Activated T-helper 17 cell treated with anti-CD3 and anti-CD28 coated beads, Interleukin-2, amount 50 U/mL, for 72 hours (primary cell): ENCODE measurements at regions not wholly inside any gene's neighbourhood (a gene's known extent, or its start where the extent isn't known, plus 50 kb on each side); places are given as distances from the start of the nearest gene placed in this dataset.

ENCODE experiments used
- ATAC-seq: fragments of 150-1000 bp; cut with Tn5 transposase; replicated peaks from 2 replicates; pipeline ENCODE4 v1.10.0; 2021; ENCODE audit warnings: mild to moderate bottlenecking, moderate library complexity
- H3K27ac Mint-ChIP-seq: one replicate; pipeline ENCODE4 v1.8.0; 2022; ENCODE audit warnings: mixed read lengths
- H3K27me3 Mint-ChIP-seq: one replicate; pipeline ENCODE4 v1.8.0; 2022; ENCODE audit warnings: mixed read lengths
- H3K36me3 Mint-ChIP-seq: one replicate; pipeline ENCODE4 v1.8.0; 2022; ENCODE audit warnings: low read depth, mild to moderate bottlenecking, mixed read lengths
- H3K4me1 Mint-ChIP-seq: one replicate; pipeline ENCODE4 v1.8.0; 2022; ENCODE audit warnings: mixed read lengths
- H3K4me3 Mint-ChIP-seq: one replicate; pipeline ENCODE4 v1.8.0; 2022; ENCODE audit warnings: mild to moderate bottlenecking, mixed read lengths
- H3K9me3 Mint-ChIP-seq: one replicate; pipeline ENCODE4 v1.8.0; 2022; ENCODE audit warnings: mixed read lengths

- H3K36me3 Mint-ChIP-seq, result no peaks in the 10 kb centered on the region
- H3K27ac Mint-ChIP-seq, result no peak overlapping the region
- no peak for ATAC-seq
- no peaks in the 10 kb centered on the region for H3K9me3 Mint-ChIP-seq
- H3K27me3 Mint-ChIP-seq, result no peaks in the 10 kb centered on the region
- H3K4me3 Mint-ChIP-seq, result no peak overlapping the region
- H3K4me1 Mint-ChIP-seq, result peaks cover 26% of the 10 kb centered on the region
Observed at GRCh38 chr21:31511258-31511657, 148.2 kb upstream of the SOD1 start.

DNA sequence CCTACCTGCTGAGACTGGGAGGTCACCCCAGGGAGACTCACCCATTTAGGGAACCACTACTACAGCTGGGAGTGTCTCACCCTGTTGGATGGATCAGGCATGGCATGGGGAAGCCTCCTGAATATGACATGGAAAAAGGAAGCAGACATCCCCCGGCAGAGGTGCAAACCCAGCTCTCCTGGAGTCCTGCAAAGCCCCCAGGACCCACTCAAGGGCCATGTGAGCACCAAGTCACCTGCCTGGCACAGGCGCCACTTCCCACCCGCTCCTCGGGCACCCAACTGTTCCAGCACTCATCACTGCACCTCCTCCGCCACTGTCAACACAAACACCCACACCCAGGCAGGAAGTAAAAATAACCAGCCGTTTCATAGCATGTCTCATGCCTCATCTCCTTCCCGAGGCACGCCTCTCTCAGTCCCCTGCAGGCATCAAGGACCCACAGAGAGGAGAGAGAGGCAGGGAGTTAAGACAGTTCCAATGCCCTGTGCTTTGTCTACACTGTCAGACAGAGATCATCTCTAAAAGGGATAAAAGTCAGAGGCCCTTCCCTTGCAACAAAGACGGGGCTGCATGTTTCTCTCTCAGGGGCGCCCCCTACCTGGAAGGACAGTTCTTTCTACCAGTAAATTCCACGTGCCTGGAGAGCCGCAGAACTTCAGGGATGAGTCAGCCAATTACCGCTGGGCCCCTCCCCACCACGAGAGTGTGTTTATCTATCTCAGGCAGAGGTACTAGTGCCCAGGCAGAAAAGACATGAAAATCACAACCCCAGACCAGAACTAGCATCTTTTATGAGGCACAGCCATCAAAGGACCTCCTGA lies 150.1 kb upstream of the SOD1 start:
- Mint-ChIP-seq H3K9me3 (no peaks in the 10 kb centered on the region), H3K27ac (peak overlapping the region; percentile 71), H3K4me1 (peaks cover 36% of the 10 kb centered on the region), H3K4me3 (peak overlapping the region; percentile 54), H3K36me3 (no peaks in the 10 kb centered on the region), H3K27me3 (no peaks in the 10 kb centered on the region)
- peak; percentile 91 for ATAC-seq

DNA sequence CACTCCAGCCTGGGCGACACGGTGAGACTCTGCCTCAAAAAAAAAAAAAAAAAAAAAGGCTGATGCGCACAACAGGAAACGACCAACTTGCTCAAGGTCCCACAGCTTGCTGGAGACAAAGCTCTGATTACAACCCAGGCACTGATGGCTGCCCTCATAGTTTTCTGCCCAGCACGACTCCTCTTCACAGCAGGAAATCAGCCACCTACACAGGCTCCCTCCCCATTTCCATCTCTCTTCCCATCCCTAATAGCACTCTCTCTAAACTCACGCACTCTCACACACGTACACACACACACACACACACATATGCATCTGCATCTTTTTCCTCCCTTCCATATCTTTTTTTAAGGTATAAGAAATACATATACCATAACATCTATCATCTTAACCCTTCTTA lies 153.5 kb upstream of the SOD1 start:
- no peaks in the 10 kb centered on the region for H3K9me3 Mint-ChIP-seq
- H3K36me3 Mint-ChIP-seq, result no peaks in the 10 kb centered on the region
- H3K4me3 Mint-ChIP-seq, result peak overlapping the region; percentile 13
- H3K27ac Mint-ChIP-seq, result no peak overlapping the region
- H3K4me1 Mint-ChIP-seq, result peaks cover 36% of the 10 kb centered on the region
- no peaks in the 10 kb centered on the region for H3K27me3 Mint-ChIP-seq
- ATAC-seq, result no peak

DNA sequence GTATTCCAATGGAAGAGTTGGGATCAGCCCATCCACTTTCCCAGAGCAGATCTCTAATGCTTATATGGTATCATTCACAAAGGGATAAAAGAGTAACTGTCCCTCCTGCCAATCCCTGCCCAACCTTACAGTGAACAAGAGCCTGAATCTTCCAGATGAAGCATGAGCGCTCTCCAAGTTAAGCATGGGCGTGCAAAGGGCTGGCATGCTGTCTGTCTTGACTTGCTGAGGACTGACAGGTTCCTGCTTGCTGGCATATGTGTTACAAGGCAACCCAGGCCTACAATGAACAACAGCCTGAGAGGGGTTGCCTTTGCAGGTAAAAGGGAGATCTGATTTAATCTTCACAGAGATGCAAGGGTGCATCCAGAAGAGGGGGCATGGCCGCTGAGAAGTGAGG lies 155.6 kb upstream of the SOD1 start:
- ATAC-seq, result no peak
- no peaks in the 10 kb centered on the region for H3K27me3 Mint-ChIP-seq

GRCh38 chr21:31503467-31503866 lies 156.0 kb upstream of the SOD1 start:
- ATAC-seq, result no peak
- peaks cover 21% of the 10 kb centered on the region for H3K4me1 Mint-ChIP-seq
- H3K27ac Mint-ChIP-seq, result no peak overlapping the region
- H3K27me3 Mint-ChIP-seq, result no peaks in the 10 kb centered on the region
- H3K9me3 Mint-ChIP-seq, result no peaks in the 10 kb centered on the region
- H3K4me3 Mint-ChIP-seq, result no peak overlapping the region
- H3K36me3 Mint-ChIP-seq, result no peaks in the 10 kb centered on the region

More for the DNA sequence above, 155.6 kb upstream of the SOD1 start:
- no peaks in the 10 kb centered on the region for H3K36me3 Mint-ChIP-seq
- no peak overlapping the region for H3K4me3 Mint-ChIP-seq
- H3K4me1 Mint-ChIP-seq, result peaks cover 22% of the 10 kb centered on the region
- H3K27ac Mint-ChIP-seq, result no peak overlapping the region
- H3K9me3 Mint-ChIP-seq, result no peaks in the 10 kb centered on the region

DNA sequence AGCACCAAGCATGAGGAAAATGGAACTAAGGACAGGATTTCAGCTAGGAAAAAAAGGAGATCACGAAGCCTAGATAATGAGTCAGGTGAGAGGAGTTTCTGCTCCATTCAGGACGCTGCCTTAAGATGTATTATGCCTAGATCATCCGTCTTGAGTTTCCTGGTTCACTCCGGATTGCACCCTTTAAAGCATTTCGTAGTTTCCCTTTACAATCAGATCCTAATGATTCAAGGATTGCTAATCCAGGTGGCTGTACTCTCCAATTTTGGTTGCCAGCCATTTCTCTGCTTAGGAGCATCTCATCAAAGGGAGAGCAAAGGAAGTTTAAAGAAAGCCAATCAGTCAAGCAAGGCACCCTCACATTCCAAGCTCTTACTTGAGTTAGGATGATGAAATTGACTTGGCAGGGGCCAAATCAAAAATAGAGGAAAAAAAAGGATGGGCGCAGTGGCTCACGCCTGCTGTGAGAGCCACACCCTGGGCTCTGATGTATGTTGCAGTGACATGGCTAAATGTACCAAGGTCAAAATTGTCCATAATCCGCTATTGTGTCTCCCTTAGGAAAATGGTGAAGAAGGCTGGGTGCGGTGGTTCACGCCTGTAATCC lies 156.9 kb upstream of the SOD1 start:
- H3K27ac Mint-ChIP-seq, result no peak overlapping the region
- no peaks in the 10 kb centered on the region for H3K27me3 Mint-ChIP-seq
- peaks cover 20% of the 10 kb centered on the region for H3K4me1 Mint-ChIP-seq
- no peak for ATAC-seq
- H3K4me3 Mint-ChIP-seq, result no peak overlapping the region
- no peaks in the 10 kb centered on the region for H3K9me3 Mint-ChIP-seq
- no peaks in the 10 kb centered on the region for H3K36me3 Mint-ChIP-seq

DNA sequence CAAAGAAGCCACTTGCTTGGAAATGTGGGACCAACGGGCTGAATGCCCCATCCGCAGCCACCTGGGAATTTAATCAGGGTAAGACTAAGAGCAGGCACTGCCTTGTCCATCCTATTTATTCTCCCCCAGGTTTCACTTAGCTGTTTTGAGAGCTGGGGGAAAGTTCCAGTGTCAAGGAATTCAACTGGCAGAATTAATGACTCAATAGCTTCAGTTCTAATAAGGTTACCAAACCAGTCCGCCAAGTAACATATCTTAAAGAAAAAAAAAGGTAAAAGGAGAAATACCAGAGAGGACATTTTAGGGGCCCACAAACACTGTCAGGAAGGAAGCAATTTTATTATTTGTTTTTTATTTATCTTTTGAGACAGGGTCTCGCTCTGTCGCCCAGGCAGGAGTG lies 157.6 kb upstream of the SOD1 start:
- Mint-ChIP-seq H3K4me1 (peaks cover 17% of the 10 kb centered on the region), H3K4me3 (no peak overlapping the region), H3K9me3 (no peaks in the 10 kb centered on the region), H3K36me3 (no peaks in the 10 kb centered on the region), H3K27me3 (no peaks in the 10 kb centered on the region), H3K27ac (no peak overlapping the region)
- ATAC-seq, result no peak

DNA sequence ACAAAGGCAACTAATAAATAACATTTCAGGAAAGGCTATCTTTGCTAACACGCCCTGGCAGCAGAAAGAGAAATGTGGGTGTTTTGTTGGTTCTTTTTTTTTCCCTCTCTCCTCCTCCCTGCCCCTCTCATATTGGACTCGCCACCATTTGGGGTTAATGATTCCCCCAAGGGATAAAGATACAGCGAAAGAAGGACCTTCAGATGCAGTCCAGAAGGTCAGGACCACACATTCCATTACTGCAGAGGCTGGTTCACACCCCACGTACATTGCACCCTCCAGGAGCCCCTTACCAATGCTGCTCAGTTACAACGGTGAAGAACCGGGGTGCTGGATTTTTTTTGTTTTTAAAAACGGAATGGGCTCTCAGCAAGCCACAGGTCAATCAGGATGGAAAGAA lies 156.9 kb upstream of the TIAM1 start:
- Mint-ChIP-seq H3K9me3 (no peaks in the 10 kb centered on the region), H3K27ac (no peak overlapping the region), H3K4me3 (no peak overlapping the region), H3K27me3 (no peaks in the 10 kb centered on the region), H3K36me3 (no peaks in the 10 kb centered on the region), H3K4me1 (peaks cover 7% of the 10 kb centered on the region)
- ATAC-seq, result no peak

DNA sequence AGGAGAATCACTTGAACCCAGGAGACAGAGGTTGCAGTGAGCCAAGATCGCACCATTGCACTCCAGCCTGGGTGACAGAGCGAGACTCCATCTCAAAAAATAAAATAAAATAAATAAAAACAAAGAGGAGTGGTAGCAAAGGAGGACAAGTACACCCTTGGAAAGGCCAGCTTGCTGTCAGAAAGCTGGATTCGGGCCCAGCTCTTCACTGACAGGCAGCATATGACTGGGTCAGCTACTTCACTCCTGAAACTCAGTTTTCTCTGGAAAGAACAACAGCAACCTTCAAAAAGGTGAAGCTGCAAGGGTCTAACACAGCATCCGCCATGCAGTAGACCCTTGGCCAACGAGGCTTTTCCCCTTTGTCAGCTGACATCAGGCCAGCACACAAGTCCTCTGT lies 156.0 kb upstream of the TIAM1 start:
- Mint-ChIP-seq H3K36me3 (no peaks in the 10 kb centered on the region), H3K4me1 (no peaks in the 10 kb centered on the region), H3K27me3 (no peaks in the 10 kb centered on the region), H3K27ac (no peak overlapping the region), H3K9me3 (no peaks in the 10 kb centered on the region), H3K4me3 (no peak overlapping the region)
- no peak for ATAC-seq

- no peaks in the 10 kb centered on the region for H3K9me3 Mint-ChIP-seq
- no peak overlapping the region for H3K27ac Mint-ChIP-seq
- H3K4me1 Mint-ChIP-seq, result no peaks in the 10 kb centered on the region
- no peak overlapping the region for H3K4me3 Mint-ChIP-seq
- H3K36me3 Mint-ChIP-seq, result no peaks in the 10 kb centered on the region
- ATAC-seq, result no peak
- H3K27me3 Mint-ChIP-seq, result no peaks in the 10 kb centered on the region
Observed at GRCh38 chr21:31498985-31499384, 154.9 kb upstream of the TIAM1 start.

DNA sequence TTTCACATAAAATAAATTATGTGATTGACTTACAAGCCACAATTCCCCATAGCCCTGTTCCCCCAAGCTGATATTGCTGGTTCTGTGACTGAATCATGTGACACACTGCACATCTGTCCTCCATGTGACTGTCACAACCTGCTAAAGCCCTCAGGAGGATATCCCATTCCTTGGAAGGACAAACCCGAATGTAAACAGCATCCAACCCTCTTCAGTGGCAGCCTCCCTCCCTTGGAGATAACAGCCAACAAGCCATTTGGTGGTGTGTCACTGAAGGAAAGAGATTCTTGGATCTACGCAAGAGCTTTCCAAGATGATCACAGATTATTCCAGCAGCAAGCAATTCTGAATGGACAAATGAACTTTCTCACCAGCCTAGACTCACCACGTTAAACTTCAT lies 153.9 kb upstream of the TIAM1 start:
- Mint-ChIP-seq H3K4me1 (no peaks in the 10 kb centered on the region), H3K4me3 (no peak overlapping the region), H3K27ac (no peak overlapping the region), H3K27me3 (no peaks in the 10 kb centered on the region), H3K36me3 (no peaks in the 10 kb centered on the region), H3K9me3 (no peaks in the 10 kb centered on the region)
- ATAC-seq, result no peak

DNA sequence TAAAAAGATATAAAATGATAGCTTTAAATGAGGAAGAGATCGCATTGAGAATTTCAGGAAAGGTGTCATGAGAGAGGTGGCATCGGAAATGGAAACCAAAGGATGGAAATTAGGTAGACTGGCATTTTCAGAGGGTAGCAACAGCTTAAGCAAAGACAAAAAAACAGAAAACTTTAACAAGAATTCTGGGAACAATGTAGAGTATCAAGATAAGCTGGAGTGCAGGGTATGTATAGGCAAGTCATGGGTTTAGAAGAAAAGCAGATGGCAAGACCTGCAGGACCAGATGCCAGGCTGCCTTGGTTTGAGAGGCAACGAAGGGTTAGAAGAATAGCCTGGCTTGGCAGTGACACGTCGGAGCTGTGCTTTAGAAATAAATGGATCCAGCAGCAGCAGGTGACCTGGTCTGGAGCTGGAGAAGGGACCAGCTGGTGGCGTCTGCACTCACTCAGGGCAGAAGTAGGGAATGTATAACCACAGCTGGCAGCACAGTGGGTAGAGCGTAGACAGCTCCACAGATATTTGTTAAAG lies 149.4 kb upstream of the TIAM1 start:
- Mint-ChIP-seq H3K36me3 (no peaks in the 10 kb centered on the region), H3K4me3 (no peak overlapping the region), H3K27me3 (no peaks in the 10 kb centered on the region), H3K4me1 (no peaks in the 10 kb centered on the region), H3K27ac (no peak overlapping the region), H3K9me3 (no peaks in the 10 kb centered on the region)
- no peak for ATAC-seq

DNA sequence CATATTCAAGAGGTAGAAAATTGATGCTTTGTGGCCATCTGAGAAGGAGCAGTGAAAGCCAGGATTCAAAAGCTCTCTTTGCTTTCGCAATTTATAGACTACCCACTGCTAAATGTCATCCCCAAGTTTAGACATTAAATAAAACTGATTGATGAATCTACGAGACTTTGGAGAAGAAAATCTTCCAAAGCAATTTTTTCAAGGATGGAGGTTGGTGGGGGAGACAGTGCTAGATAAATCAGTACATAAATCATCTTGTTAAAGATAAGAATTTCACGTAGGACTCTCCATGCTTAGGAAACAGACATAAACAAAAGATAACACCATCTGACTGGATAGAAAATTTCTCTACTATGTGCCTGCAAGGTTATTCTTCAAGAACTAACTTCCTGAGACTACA lies 147.6 kb upstream of the TIAM1 start:
- Mint-ChIP-seq H3K27me3 (no peaks in the 10 kb centered on the region), H3K27ac (no peak overlapping the region), H3K4me3 (no peak overlapping the region), H3K36me3 (no peaks in the 10 kb centered on the region), H3K4me1 (no peaks in the 10 kb centered on the region), H3K9me3 (no peaks in the 10 kb centered on the region)
- no peak for ATAC-seq

DNA sequence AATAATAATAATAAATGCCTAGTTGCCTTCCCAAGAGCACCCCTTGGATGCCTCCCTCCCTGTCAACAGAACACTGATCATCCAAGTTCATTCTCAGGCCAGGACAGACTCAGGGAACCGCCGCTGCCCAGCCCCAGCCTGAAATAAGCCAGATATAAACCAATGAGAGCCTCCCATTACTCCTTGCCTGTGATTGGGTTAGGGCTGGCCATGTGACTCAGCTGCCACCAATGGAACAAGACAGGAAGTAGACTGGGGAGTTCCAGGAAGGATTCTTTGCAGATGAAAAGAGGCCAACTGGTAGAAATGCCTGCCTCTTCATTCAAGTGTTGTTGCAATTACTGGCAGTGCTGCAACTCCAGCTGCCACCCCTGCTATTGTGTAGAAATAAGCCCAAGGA lies 146.4 kb upstream of the TIAM1 start:
- Mint-ChIP-seq H3K4me1 (no peaks in the 10 kb centered on the region), H3K4me3 (no peak overlapping the region), H3K36me3 (no peaks in the 10 kb centered on the region), H3K9me3 (peaks cover 4% of the 10 kb centered on the region), H3K27me3 (no peaks in the 10 kb centered on the region), H3K27ac (no peak overlapping the region)
- ATAC-seq, result peak; percentile 37

DNA sequence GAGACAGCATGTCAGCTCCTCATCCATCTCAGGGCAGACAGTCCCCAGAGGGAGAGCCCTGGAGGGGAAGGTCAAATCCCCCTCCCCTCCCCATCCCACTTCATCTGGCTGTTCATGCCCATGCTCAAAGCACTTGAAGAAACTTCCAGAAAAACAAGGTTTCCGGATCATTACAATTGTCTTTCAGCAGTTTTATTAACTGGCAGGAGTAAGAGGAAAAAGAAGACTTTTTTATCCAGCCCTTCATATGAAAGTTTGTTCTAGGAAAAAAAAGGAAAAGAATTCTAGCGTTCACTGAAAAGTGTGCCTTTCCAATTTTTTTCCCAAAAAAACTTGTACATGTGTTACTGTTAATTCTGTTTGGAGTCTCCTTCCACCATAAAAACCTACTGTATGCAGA lies 145.7 kb upstream of the TIAM1 start:
- ATAC-seq, result no peak
- Mint-ChIP-seq H3K36me3 (no peaks in the 10 kb centered on the region), H3K4me3 (no peak overlapping the region), H3K4me1 (no peaks in the 10 kb centered on the region), H3K27me3 (no peaks in the 10 kb centered on the region), H3K27ac (no peak overlapping the region), H3K9me3 (peaks cover 8% of the 10 kb centered on the region)
